HG02763 (cell line): ENCODE measurements at regions not wholly inside any gene's neighbourhood (a gene's known extent, or its start where the extent isn't known, plus 50 kb on each side); places are given as distances from the start of the nearest gene placed in this dataset.

Experiments used
- ATAC-seq: cut with Tn5 transposase; IDR thresholded peaks from one replicate; pipeline ENCODE4 v1.9.1; 2021; ENCODE audit warnings: mild to moderate bottlenecking, moderate library complexity; ENCODE audit not compliant: unreplicated experiment

DNA sequence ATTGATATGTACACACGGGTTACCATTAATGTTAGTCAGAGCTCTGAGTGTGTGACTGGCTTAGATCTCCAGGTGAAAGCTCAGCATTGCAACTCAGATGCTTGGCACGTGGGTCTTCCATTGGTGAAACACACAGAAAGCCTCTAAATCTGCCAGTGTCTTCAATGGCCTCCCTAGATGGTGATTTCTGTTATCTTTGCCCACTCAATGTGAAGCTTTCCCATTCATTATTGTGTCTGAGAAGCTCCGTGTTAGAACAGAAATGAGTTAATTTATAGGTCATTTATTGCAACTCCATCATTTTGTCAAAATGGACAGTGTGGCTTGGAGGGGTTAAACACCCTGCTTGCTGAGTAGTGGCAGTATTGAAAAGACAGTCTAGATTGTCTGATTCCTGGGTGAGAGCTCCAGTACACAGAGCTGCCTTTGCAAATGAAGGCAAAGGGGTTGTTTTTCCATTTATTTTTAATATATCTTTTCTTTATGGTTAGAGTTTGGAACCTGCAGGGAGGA lies 64.7 kb upstream of the GCFC2 start:
- ATAC-seq = no peak

DNA sequence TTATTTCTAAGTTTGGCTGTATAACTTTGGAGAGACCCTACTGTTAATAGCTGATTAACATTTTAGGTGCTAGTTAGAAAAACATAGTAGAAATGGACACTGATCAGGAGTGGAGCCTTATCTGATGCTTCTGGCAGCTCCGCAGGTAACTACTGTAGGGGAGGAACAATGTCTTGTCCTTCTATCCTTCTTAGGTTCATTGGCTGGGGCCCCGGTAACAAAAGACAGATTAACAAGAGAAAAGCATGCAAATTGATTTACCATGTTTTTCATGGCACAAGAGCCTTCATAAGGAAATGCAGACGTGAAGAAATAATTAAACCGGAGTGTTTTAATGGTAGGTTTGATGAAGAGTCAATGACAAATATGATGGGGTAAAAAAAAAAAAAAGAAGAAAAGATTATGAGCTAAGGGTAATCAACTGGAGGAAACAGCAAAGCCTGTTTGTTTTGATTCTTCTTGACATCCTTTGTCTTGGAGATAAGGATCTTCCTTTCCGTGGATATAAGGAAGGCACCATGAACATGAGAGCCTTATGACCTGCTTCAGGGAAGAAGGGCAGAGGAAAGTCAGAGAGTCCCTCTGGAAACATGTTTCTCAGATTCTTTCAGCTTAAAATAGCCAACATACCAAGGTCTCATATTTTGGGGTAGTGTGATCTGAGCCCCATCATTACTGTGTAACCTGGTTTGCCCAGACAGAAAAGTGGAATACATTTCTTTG lies 62.4 kb upstream of the GCFC2 start:
- ATAC-seq = no peak

DNA sequence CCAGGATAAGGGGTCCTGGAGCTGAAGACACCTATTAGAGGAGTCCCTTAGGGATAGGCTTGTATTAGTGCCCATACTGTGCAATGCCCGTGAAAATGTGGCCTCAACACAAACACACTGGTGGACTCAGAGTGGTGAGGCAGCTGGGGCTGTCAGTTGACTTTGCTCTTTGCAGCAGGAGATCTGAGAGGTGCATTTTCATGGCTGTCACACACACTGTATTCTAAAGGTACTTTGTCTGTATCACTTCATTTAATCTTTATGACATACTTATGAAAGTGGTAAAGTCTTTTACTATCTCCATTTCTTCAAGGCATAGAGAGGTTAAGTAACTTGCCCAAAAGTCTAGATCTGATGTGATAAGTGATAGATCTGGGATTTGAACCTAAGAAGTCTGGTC lies 55.1 kb upstream of the GCFC2 start:
- ATAC-seq = no peak

- no peak for ATAC-seq
Observed at GRCh38 chr2:75764611-75765010, 53.9 kb upstream of the GCFC2 start.
